Choroid plexus epithelial cell (primary cell): ENCODE measurements at regions not wholly inside any gene's neighbourhood (a gene's known extent, or its start where the extent isn't known, plus 50 kb on each side); places are given as distances from the start of the nearest gene placed in this dataset.
A peak's percentile ranks its signal among the peaks of the same experiment; 100 is the strongest.

Source experiments
- DNase-seq: peaks from one replicate; pipeline ENCODE4 v3.0.0-alpha.2; 2010; ENCODE audit warnings: low read depth
- H3K4me3 ChIP-seq: 2 replicates; pipeline ENCODE4 v1.5.1; 2011; ENCODE audit warnings: low read depth, mild to moderate bottlenecking, control low read depth, low read length, moderate library complexity
- TF ChIP-seq, protein P1 (sequence below): conservative IDR thresholded peaks from 2 replicates; pipeline ENCODE4 v1.5.1; 2011; ENCODE audit warnings: low read depth, mild to moderate bottlenecking, control low read depth, inconsistent platforms, low read length, moderate library complexity

DNA sequence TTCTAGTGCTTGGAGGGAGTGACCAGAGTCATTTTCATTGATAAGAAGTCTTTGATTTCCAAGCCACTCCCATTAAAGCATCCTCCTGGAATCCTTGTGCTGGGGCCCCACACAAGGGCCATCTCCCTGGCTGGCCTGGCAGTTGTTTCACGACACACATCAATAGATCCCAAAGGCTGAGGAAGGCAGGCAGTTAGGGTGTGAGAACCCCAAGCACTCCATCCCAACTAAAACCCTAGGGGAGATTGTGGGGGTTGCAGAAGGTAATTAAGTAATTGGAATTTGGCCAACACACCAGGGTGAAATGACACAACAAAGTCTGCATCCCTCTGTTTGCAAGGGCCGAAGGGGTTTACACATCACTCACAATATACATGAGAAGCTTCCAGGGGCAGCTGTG, 578.1 kb upstream of the SYT4 start:
- TF ChIP-seq, protein P1, sequence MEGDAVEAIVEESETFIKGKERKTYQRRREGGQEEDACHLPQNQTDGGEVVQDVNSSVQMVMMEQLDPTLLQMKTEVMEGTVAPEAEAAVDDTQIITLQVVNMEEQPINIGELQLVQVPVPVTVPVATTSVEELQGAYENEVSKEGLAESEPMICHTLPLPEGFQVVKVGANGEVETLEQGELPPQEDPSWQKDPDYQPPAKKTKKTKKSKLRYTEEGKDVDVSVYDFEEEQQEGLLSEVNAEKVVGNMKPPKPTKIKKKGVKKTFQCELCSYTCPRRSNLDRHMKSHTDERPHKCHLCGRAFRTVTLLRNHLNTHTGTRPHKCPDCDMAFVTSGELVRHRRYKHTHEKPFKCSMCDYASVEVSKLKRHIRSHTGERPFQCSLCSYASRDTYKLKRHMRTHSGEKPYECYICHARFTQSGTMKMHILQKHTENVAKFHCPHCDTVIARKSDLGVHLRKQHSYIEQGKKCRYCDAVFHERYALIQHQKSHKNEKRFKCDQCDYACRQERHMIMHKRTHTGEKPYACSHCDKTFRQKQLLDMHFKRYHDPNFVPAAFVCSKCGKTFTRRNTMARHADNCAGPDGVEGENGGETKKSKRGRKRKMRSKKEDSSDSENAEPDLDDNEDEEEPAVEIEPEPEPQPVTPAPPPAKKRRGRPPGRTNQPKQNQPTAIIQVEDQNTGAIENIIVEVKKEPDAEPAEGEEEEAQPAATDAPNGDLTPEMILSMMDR, result no peak
- H3K4me3 ChIP-seq, result no peak overlapping the region
- DNase-seq, result no peak

DNA sequence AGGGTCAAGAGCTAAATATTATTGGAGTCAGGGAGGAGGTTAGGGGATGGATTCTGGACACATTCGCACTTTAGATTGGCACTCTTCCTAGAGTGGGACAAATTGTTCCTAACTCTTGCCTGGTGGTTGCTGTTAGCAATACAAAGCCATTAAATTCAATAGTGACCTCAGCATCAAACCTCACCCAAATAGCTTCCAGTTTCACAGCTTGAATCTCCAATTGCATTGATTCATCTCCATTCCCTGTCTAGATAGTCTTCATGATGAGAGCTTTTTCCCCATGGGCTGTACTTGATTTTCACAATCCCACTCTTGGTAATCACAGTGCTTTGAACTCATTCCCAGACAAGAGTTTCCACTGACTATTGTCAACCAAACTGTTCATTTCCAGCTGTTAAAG, 585.9 kb upstream of the SYT4 start:
- TF ChIP-seq, protein P1, result no peak
- peak; percentile 31 for DNase-seq

GRCh38 chr18:43866696-43867095, 589.4 kb upstream of the SYT4 start:
- no peak overlapping the region for H3K4me3 ChIP-seq
- DNase-seq, result no peak
- TF ChIP-seq, protein P1, result no peak

More for the DNA sequence above, 585.9 kb upstream of the SYT4 start:
- H3K4me3 ChIP-seq, result no peak overlapping the region

DNA sequence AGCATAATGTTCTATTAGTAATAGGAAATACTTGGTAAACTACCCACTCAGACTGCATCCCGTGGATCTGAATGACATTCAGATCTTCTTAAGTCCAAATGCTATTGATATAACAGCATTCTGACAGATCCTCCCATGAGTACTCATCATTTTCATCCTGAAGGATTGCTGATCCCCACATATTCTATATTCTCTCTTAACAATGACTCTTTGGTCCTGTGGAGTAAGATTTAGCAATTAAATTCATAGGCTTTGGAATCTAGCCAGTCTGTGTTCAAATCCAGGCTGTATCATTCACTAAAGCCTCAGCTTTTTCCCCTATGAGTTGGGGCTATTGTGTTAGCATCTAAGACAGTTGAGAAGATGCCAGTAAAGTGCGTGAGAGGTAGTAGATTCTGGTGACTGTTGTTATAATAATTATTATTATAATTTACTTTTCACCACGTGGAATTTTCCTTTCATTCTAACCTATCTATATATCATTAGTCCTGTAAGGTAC, 591.3 kb upstream of the SYT4 start:
- H3K4me3 ChIP-seq, result no peak overlapping the region
- no peak for DNase-seq
- TF ChIP-seq, protein P1, result no peak

DNA sequence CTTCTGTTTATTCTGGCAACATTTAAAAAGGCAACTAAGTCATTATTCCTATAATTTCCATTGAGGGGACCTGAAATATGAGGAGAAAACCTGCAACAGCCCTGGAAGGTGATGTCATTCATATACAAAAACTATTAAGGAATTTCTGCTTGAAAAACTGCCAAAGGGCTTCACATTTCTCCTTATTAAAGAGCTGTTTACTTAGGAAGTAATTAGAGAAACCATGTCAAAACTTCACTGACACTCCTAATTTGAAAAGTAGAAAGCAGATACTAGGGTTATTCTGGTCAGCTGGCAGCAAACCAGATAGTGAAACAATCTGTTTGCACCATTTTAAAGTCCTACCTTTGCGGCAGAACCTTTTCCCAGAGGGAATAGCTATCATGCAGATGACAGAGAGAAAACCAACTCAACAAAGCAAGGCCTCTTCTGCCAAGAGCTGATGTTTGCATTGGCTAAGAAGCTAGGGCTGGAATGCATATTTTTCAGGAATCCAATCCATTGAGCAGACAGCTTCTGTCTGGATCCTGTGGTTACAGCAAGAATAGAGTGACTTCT, 592.2 kb upstream of the SYT4 start:
- no peak overlapping the region for H3K4me3 ChIP-seq
- peak; percentile 88 for DNase-seq
- TF ChIP-seq, protein P1, result no peak

DNA sequence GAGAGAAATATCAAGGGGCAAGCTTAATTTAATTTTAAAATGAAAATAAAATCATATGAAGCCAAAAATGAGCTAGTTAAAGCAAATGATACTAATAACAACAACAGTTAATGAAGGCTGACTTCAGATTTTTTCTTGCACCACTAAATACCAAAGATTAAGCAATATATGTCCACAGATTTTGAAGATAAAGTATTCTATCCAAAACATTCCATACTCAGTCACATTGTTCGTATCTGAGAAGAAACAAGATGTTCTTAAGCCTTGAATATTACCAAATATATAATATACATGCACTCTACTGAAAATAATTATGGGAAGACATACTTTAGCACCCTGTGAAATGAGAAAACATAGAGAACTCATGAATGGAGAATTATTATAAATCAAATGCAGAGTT, 593.3 kb upstream of the SYT4 start:
- H3K4me3 ChIP-seq, result no peak overlapping the region
- DNase-seq, result peak; percentile 68
- TF ChIP-seq, protein P1, result no peak

DNA sequence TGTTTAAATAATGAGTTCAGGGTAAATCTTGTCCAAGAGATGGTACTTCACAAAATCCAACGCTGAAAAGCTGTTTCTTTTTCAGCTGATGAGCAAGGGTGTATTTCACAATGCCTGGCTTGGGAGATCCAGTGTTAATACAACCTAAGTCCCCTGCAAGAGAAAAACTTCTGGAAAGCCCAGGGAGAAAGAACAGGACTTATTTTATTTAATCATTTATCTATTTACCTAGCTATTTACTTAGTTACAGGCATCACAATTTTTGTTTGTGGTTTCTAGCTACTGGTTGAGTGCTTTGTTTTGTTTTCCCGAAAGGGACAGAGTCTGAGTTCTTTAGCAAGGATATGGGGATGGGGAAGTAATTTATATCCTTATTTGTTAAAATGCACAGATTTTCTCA, 598.2 kb upstream of the SYT4 start:
- peak; percentile 30 for DNase-seq
- TF ChIP-seq, protein P1, result no peak
- H3K4me3 ChIP-seq, result no peak overlapping the region
